Stimulated activated naive CD8-positive, alpha-beta T cell treated with anti-CD3 and anti-CD28 coated beads, Interleukin-15, Interleukin-2, amounts not matched to agents 100 U/mL and 50 U/mL, for 24 hours (primary cell): ENCODE measurements at regions not wholly inside any gene's neighbourhood (a gene's known extent, or its start where the extent isn't known, plus 50 kb on each side); places are given as distances from the start of the nearest gene placed in this dataset.

Experiments used
- ATAC-seq: fragments of 150-1000 bp; cut with Tn5 transposase; one replicate; pipeline ENCODE4 v1.10.0; 2021
- DNase-seq: peaks from one replicate; pipeline ENCODE4 v3.0.0; 2021

GRCh38 chr2:15842758-15843666 is 97.3 kb upstream of the MYCN start:
- ATAC-seq (no peak), DNase-seq (no peak)

GRCh38 chr2:15844211-15844801 is 96.0 kb upstream of the MYCN start:
- DNase-seq (no peak), ATAC-seq (no peak)

DNA sequence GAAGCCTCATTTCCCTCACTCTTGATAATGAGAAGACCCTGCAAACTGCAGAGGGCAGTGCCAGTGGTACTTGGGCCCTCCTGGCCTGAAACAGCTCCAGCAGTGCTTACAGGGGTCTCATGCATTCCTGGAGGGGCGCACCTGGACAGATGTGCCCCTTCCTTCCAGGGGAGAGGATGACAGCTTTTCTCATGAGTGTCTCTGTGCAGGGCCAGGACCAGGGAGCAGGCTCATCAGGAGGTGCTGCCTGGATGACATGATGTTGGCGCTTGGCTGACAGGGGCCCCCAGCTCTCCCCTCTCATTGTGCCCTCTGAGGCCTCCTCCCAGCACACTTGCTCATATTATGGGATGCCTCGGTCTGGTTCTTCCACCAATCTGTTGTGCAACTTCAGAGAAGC is 95.1 kb upstream of the MYCN start:
- ATAC-seq (no peak), DNase-seq (no peak)

GRCh38 chr2:15845737-15846405 is 94.5 kb upstream of the MYCN start:
- ATAC-seq (no peak), DNase-seq (no peak)

DNA sequence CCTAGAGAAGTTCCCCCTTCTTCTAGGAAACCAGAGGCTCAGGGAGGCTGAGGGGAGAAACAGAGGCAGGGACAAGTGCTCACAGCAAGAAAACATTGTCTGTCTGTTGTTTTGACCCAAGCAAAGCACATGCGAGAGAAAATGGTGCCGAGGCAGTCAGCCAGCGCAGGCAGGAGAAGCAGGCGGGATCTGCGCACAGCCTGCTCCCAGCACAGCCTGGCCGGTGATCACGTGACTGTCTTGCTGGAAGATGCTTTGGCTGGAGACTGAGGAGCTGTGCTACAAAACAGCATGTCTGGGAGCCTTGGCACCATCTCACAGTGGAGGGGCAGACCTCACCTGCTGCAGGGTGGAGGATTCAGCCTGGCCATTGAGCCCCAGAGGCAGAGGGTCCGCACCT is 93.7 kb upstream of the MYCN start:
- ATAC-seq (no peak), DNase-seq (no peak)

- DNase-seq (no peak), ATAC-seq (no peak)
Observed at GRCh38 chr2:15850534-15850933, 89.8 kb upstream of the MYCN start.

DNA sequence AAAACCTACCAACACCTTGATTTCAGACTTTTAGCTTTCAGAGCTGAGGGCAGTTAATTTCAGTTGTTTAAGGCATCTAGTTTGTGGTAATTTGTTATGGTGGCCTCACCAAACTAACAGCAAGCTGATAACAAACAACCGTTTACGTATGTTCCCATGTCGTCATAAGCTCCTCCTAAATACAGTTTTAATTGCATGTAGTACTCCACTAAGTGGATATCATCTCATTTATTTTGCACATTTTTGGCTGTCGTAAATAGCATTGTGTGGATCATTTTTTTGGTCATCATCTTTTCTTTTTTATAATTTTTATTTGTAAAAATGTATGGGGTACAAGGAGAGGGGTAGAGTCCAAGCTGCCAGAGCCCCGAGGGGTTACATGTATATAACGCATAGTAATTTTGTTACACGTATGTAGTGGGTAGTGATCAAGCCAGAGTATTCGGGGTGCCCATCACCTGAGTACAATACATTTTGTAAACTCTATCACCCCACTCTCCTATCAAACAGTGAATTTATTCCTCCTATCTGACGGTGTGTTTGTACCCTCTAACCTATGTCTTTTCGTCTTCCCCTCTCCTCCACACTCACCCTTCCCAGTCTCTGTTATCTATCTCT is 89.2 kb upstream of the MYCN start:
- ATAC-seq (no peak), DNase-seq (no peak)

- ATAC-seq (no peak), DNase-seq (no peak)
Observed at GRCh38 chr2:15852811-15853210, 87.5 kb upstream of the MYCN start.

DNA sequence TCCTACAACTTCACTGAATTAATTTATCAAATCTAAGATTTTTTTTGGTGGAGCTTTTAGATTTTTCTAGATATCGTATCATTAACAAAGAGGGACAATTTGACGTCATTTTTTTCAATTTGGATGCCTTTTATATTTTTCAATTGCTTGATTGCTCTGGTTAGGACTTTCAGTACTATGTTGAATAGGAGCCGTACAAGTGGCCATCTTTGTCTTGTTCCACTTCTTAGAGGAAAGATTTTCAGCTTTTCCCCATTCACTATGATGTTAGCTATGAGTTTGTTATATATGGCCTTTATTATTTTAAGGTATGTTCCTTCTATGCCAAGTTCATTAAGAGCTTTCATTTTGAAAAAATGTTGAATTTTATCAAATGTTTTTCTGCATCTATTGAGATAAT is 86.4 kb upstream of the MYCN start:
- no peak for ATAC-seq
- DNase-seq: no peak

GRCh38 chr2:15855766-15856260 is 84.5 kb upstream of the MYCN start:
- ATAC-seq: no peak

DNA sequence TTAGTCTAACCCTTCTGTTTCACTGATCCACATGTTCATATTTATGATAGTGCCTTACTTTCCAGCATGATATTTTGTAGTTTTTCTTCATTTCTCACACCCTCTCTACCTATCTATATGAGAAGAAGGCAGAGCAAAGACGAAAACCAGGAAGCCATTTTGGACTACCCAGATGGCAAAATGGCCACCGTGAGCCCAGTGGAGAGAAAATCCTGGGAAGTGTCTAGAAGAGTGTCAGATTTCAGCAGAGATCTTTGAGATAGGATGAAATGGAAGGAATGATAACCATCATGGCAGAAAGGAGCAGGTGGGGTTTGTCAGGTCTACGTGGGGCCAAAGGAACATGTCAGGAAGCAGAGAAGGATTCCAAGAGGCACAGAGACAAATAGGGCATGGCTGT is 84.0 kb upstream of the MYCN start:
- DNase-seq: no peak
- ATAC-seq: no peak

More at GRCh38 chr2:15855766-15856260, 84.5 kb upstream of the MYCN start:
- no peak for DNase-seq

DNA sequence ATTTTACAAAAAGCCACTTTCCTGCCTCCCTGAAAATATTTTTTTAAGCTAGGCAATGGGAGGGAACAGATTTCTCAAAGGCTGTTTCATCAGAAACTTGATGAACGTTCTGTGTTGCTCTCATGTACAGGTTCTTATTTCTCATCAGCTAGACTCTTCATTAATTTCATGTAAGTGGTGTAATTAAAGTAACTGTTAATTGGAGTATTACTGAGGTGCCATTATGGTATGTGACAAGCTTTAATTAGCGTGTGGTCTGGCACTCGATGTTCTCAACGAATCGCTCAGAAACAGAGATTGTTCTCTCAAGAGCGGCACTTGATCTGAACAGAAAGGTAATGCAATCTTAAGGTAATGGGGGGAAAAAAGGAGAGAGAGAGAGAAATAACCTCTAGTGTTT is 81.9 kb upstream of the MYCN start:
- no peak for ATAC-seq
- no peak for DNase-seq

DNA sequence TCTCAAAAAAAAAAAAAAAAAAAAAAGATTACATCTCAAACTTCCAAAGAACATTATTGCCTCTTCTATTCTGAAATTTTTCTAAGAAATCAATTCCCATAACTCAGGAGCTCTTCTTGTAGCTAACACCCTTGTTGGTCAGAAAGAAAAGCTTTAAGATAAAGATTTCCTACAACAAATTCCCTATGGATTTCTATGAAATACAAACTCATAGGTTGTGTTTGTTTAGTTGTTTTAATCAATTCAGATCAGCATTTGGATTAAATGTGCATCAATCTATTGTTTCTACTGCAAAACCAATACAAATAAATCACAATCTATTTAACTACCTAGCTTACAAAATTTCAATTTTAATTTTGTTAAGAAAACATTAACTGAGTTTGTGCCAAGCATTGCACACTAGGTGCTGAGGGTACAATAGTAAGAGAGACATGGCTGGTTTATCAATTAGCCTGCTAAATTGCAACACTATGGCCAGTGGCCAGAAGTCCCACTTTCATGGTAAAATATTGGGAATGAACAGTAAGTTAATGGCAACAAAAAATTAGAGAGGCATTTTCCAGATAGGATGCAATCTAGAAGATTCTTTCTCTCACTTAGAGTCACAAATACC is 80.2 kb upstream of the MYCN start:
- ATAC-seq: no peak
- no peak for DNase-seq

GRCh38 chr2:15860760-15861159 is 79.6 kb upstream of the MYCN start:
- ATAC-seq (no peak), DNase-seq (no peak)

- ATAC-seq (no peak), DNase-seq (no peak)
Observed at GRCh38 chr2:15861172-15861822, 79.1 kb upstream of the MYCN start.

GRCh38 chr2:15861898-15862297 is 78.5 kb upstream of the MYCN start:
- no peak for ATAC-seq
- no peak for DNase-seq

DNA sequence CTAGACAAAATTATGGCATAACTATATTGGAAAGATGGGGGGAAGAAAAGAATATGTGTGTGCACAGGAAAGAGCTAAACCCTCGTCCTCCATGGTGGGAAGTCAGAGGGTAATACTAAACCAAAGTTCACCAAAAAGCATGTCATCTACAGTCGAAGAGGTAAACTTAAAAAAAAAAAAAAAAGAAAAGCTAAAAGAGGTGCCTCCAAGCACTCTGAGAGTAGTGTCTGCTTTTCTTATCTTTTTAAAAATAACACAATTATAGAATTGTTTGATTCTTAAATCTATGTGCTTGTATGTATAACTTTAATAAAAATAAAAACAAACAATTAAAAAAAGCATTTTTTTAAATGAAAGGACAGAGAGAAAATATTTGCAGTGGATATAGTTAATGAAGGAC is 77.3 kb upstream of the MYCN start:
- ATAC-seq: no peak
- no peak for DNase-seq

DNA sequence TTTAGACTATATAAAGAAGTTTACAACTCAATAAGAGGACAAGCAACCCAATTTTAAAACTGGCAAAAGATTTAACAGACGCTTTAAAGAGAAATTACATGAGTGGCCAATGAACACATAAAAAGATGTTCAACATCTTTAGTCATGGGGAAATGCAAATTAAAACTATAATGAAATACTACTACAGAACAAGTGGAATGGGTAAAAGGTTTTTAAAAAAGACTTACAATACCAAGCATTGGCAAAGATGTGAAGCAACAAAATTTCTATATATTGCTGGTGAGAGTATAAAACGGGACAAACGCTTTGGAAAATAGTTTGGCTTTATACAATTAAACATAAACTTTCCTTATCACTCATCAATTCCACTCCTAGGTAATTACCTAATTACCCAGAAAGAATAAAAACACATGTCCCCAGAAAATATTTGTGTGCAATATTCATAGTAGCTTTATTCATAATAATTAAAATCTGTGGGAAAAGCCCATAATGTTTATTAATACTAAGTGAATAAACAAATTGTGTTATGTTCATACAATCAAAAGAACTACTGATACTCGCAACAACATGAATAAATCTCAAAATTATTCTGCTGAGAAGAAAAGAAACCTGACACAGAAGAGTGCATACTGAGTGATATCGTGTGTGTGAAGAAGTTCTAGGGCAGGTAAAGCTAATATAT is 76.7 kb upstream of the MYCN start:
- ATAC-seq: no peak
- no peak for DNase-seq

GRCh38 chr2:15864176-15864769 is 76.1 kb upstream of the MYCN start:
- no peak for DNase-seq

DNA sequence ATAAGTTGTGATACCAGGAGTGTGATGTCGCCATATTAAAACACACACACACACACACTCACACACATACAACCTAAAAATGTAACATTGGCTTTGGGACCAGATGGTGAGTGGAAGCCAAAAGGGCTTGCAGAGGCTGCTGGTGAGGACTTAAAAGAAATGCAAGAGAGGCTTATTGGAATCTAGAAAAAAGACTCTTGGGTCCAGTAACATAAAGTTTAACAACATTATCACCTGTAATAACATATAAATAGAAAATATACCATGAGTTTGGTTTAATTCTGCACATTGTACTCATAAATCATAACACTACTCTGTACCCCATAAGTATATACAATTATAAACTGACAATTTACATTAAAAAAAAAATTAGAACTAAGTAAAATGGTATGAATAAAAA is 74.4 kb upstream of the MYCN start:
- ATAC-seq: no peak
- no peak for DNase-seq

More at GRCh38 chr2:15864176-15864769, 76.1 kb upstream of the MYCN start:
- ATAC-seq: no peak
